K562 (cell line): ENCODE measurements at regions not wholly inside any gene's neighbourhood (a gene's known extent, or its start where the extent isn't known, plus 50 kb on each side); places are given as distances from the start of the nearest gene placed in this dataset.

ENCODE experiments used
- ATAC-seq: fragments of 200-7000 bp; cut with Tn5 transposase; 3 replicates; pipeline ENCODE4 v1.9.1; 2020; ENCODE audit warnings: moderate library complexity
- BruUV-seq: library from RNA; stranded (reverse); fragments of 400-500 nt; replicated peaks from 2 replicates; lab custom pipeline; 2021; lab: Mats Ljungman, UMichigan
- CTCF ChIA-PET: fragments of 300-600 bp; formaldehyde crosslinking; extraction: SDS; loops from one replicate; lab custom pipeline; 2021; ENCODE audit warnings: low intra/inter-chr PET ratio; lab: Yijun Ruan, JAX
- POLR2A ChIA-PET: fragments of 300-600, 350-650 bp; sonication (Branson Sonifier 250); formaldehyde crosslinking; extraction: SDS; loops from one replicate; lab custom pipeline; 2021; ENCODE audit warnings: antibody characterized with exemption, inconsistent platforms; lab: Yijun Ruan, JAX
- DNase-seq, 4 experiments: peaks; one replicate each; pipeline versions ENCODE4 v3.0.0 to v3.0.0-alpha.2; 2011 to 2018; ENCODE audit warnings: low spot score in 3 of 4, mixed read lengths in 3 of 4; ENCODE audit errors: extremely low read depth in 1 of 4
- FAIRE-seq: peaks from 2 replicates; lab custom pipeline; 2011; peaks lifted over from hg19 to GRCh38; lab: Jason Lieb, UNC
- H2AFZ ChIP-seq: 2 replicates; pipeline ENCODE4 v1.6.0; 2011; ENCODE audit warnings: low read depth, low read length, control low read depth, inconsistent platforms
- H3K27ac ChIP-seq: fragments of 200-600 bp; 3 replicates; pipeline ENCODE4 v1.8.0; 2011; ENCODE audit warnings: low read depth, mild to moderate bottlenecking, control low read depth, inconsistent platforms, low read length, moderate library complexity, mixed read lengths; ENCODE audit errors: extremely low read depth
- H3K27me3 ChIP-seq, 2 experiments: fragments of 300-600 bp in 1 of 2; 2 replicates in 1 of 2; 3 replicates in 1 of 2; pipeline versions ENCODE4 v1.6.0 to v1.8.0; 2011; ENCODE audit warnings: inconsistent platforms in 2 of 2, low read length in 2 of 2, mild to moderate bottlenecking in 1 of 2, mixed read lengths in 1 of 2, moderate library complexity in 1 of 2; ENCODE audit not compliant: control insufficient read depth in 2 of 2, insufficient read depth in 2 of 2
- H3K36me3 ChIP-seq: fragments of 300-600 bp; 3 replicates; pipeline ENCODE4 v1.8.0; 2011; ENCODE audit warnings: mild to moderate bottlenecking, low read length, inconsistent platforms; ENCODE audit not compliant: control insufficient read depth, insufficient read depth
- H3K4me1 ChIP-seq, 2 experiments: fragments of 200-600 bp in 1 of 2; replicated peaks in 1 of 2; 2 replicates in 1 of 2; 3 replicates in 1 of 2; pipeline versions ENCODE4 v1.5.1 to v1.8.0; 2011; ENCODE audit warnings: inconsistent platforms in 2 of 2, low read length in 2 of 2, mild to moderate bottlenecking in 1 of 2, mixed read lengths in 1 of 2, moderate library complexity in 1 of 2; ENCODE audit not compliant: control insufficient read depth in 2 of 2, insufficient read depth in 2 of 2
- H3K4me2 ChIP-seq: 2 replicates; pipeline ENCODE4 v1.6.1; 2011; ENCODE audit warnings: low read length, control low read depth, inconsistent platforms, mixed read lengths; ENCODE audit not compliant: insufficient read depth
- H3K4me3 ChIP-seq: fragments of 200-600 bp; sonication (generic), shearing (Covaris generic); 2 replicates; pipeline ENCODE4 v1.5.1; 2016; ENCODE audit warnings: control low read depth, inconsistent platforms
- H3K79me2 ChIP-seq: fragments of 200-600 bp; 3 replicates; pipeline ENCODE4 v1.8.0; 2011; ENCODE audit warnings: low read length, inconsistent platforms; ENCODE audit not compliant: control insufficient read depth, insufficient read depth
- H3K9ac ChIP-seq, 2 experiments: 2 replicates each; pipeline versions ENCODE4 v1.6.0 to v1.6.1; 2011; ENCODE audit warnings: low read depth in 2 of 2, low read length in 2 of 2, control low read depth in 1 of 2, inconsistent platforms in 1 of 2, mild to moderate bottlenecking in 1 of 2, mixed read lengths in 1 of 2; ENCODE audit not compliant: insufficient read depth in 1 of 2
- H3K9me1 ChIP-seq: one replicate; pipeline ENCODE4 v1.6.0; 2011; ENCODE audit warnings: inconsistent platforms, mild to moderate bottlenecking, low read length, moderate library complexity; ENCODE audit not compliant: control insufficient read depth, insufficient read depth
- H3K9me3 ChIP-seq: replicated peaks from 2 replicates; pipeline ENCODE4 v1.5.1; 2011; ENCODE audit warnings: low read depth, low read length, inconsistent platforms; ENCODE audit not compliant: control insufficient read depth, insufficient read depth
- H4K20me1 ChIP-seq: replicated peaks from 2 replicates; pipeline ENCODE4 v1.6.1; 2011; ENCODE audit warnings: low read length, inconsistent platforms, mixed read lengths; ENCODE audit not compliant: control insufficient read depth, insufficient read depth
- BDP1 ChIP-seq: IDR thresholded peaks from 3 replicates; pipeline ENCODE4 v1.6.1; 2011; ENCODE audit not compliant: insufficient read length, insufficient read depth
- KDM4B ChIP-seq, 2 experiments: fragments of 450-650 bp in 1 of 2; sonication (generic) in 1 of 2; IDR thresholded peaks; 2 replicates each; pipeline ENCODE4 v1.6.1; 2016 to 2017; ENCODE audit warnings: borderline replicate concordance in 2 of 2, antibody characterized with exemption in 1 of 2, low read depth in 1 of 2, mild to moderate bottlenecking in 1 of 2
- MCM5 ChIP-seq: fragments of 450-650 bp; IDR thresholded peaks from 2 replicates; pipeline ENCODE4 v1.6.1; 2016; ENCODE audit warnings: low read depth
- POLR2A ChIP-seq: fragments of 450-650 bp; conservative IDR thresholded peaks from 2 replicates; pipeline ENCODE4 v1.6.1; 2016
- REST ChIP-seq, 2 experiments: fragments of 450-650 bp; formaldehyde crosslinking in 1 of 2; IDR thresholded peaks; 2 replicates each; pipeline versions ENCODE4 v1.4.0 to v1.6.1; 2014 to 2020; ENCODE audit warnings: mild to moderate bottlenecking in 2 of 2, borderline replicate concordance in 1 of 2, low read depth in 1 of 2
- SMARCC2 ChIP-seq: fragments of 450-650 bp; IDR thresholded peaks from 2 replicates; pipeline ENCODE4 v1.6.1; 2017; ENCODE audit warnings: antibody characterized with exemption, moderate library complexity, mild to moderate bottlenecking, low read depth
- TGIF2 ChIP-seq: sonication (generic); formaldehyde crosslinking; IDR thresholded peaks from 2 replicates; pipeline ENCODE4 v1.8.1; 2022; ENCODE audit warnings: mild to moderate bottlenecking, missing genetic modification reagents, moderate library complexity
- ZBTB12 ChIP-seq: fragments of 250-450 bp; sonication (Bioruptor Pico); IDR thresholded peaks from 2 replicates; pipeline ENCODE4 v1.4.0; 2020
- ZNF12 ChIP-seq: sonication (generic); formaldehyde crosslinking; IDR thresholded peaks from 2 replicates; pipeline ENCODE4 v1.4.0; 2020; ENCODE audit warnings: mild to moderate bottlenecking, missing genetic modification reagents
- ZNF197 ChIP-seq: fragments of 200-800 bp; sonication (Bioruptor generic); IDR thresholded peaks from 2 replicates; pipeline ENCODE4 v1.6.1; 2016; ENCODE audit warnings: low read depth, missing genetic modification characterization, missing compliant biosample characterization
- in situ Hi-C: fragments of 300-500 bp; cut with MboI; formaldehyde crosslinking; loops from 4 replicates; pipeline ENCODE4 v1.15.0; 2018; ENCODE audit warnings: inconsistent platforms, mixed read lengths
- intact Hi-C: fragments of 100-400 bp; cut with micrococcal nuclease; formaldehyde crosslinking; loops from 2 replicates; pipeline ENCODE4 v1.14.2; 2022

- Histone ChIP-seq H3K9me3 (no peaks in the 10 kb centered on the region), H3K9me1 (no peaks in the 10 kb centered on the region), H3K36me3 (no peaks in the 10 kb centered on the region), H3K4me2 (no peak overlapping the region), H4K20me1 (no peaks in the 10 kb centered on the region), H3K79me2 (no peaks in the 10 kb centered on the region), H3K27me3 (no peaks in the 10 kb centered on the region), H3K4me3 (no peak overlapping the region), H3K4me1 (no peaks in the 10 kb centered on the region), H3K9ac (no peak overlapping the region), H2AFZ (no peak overlapping the region), H3K27ac (no peak overlapping the region)
- ATAC-seq = no peak
- no peak for FAIRE-seq
- CTCF ChIA-PET = no interaction called here
- no peak for DNase-seq
- intact Hi-C loops = no loop called here
- POLR2A ChIA-PET = no interaction called here
- in situ Hi-C loops = no loop called here
- BruUV-seq = no TSS peak
- TF ChIP-seq ZNF12 (CRISPR knock-in tag) = no peak
- no peak for TF ChIP-seq REST (IDR thresholded peaks at IDR 0.05; ENCODE audit: borderline replicate concordance)
- TF ChIP-seq REST (CRISPR knock-in tag; IDR thresholded peaks at IDR 0.05; ENCODE audit: low read depth) = no peak
- no peak for TF ChIP-seq MCM5
- TF ChIP-seq ZNF197 (CRISPR knock-in tag) = no peak
- TF ChIP-seq POLR2A = no peak
- no peak for TF ChIP-seq KDM4B (IDR thresholded peaks at IDR 0.05; ENCODE audit: borderline replicate concordance in 2 of 2, low read depth in 1 of 2)
- no peak for TF ChIP-seq BDP1
- no peak for TF ChIP-seq SMARCC2
- TF ChIP-seq TGIF2 (CRISPR knock-in tag) = no peak
- TF ChIP-seq ZBTB12 (CRISPR knock-in tag) = no peak
These were observed 455.2 kb upstream of the ADAMTS16 start for GRCh38 chr5:4684946-4685345.
